ENCODE measurements at regions not wholly inside any gene's neighbourhood (a gene's known extent, or its start where the extent isn't known, plus 50 kb on each side); places are given as distances from the start of the nearest gene placed in this dataset.

DNA sequence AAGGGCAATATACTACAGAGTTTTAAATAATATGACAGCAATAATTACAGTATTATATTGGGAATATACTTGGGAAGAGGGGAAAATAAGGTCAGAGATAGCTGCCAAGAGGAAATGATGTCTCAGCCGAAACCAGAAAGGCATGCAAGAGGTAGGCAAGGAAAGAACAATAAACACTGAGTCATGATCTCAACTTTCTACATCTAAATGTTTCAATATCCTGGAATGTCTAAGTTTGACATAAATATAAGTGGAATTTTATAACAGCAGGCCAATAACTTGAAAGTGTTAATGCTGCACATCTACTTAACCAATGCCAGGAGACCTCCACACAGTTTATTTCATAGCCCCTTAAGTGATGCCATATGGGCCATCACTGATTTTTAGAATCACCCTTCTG lies 99.8 kb upstream of the CPNE4 start:
- Histone ChIP-seq H3K4me3 (ENCODE audit: low read depth in 2 of 2, low read length in 2 of 2) (no peak overlapping the region), H3K27ac (ENCODE audit: low read length) (no peak overlapping the region), H3K27me3 (ENCODE audit: control insufficient read depth, insufficient read depth, low read length) (no peaks in the 10 kb centered on the region), H3K9me3 (ENCODE audit: control insufficient read depth, insufficient read depth, low read depth, low read length) (peaks cover 7% of the 10 kb centered on the region; the same call in 1 of the 2 replicates), H3K36me3 (ENCODE audit: control insufficient read depth, insufficient read depth, low read length) (no peaks in the 10 kb centered on the region), H3K4me1 (ENCODE audit: control insufficient read depth, insufficient read depth, low read length) (no peaks in the 10 kb centered on the region)
- in situ Hi-C loops (cut with HindIII; ENCODE audit: low pct_unique_long_range_greater_than_20kb, low sequenced_read_pairs) (no loop called here), intact Hi-C loops (cut with micrococcal nuclease; ENCODE audit: unreplicated experiment) (no loop called here)
- ATAC-seq: no peak
- POLR2A ChIA-PET: no interaction called here
- CTCF ChIA-PET: no interaction called here
- TF ChIP-seq, protein P1, sequence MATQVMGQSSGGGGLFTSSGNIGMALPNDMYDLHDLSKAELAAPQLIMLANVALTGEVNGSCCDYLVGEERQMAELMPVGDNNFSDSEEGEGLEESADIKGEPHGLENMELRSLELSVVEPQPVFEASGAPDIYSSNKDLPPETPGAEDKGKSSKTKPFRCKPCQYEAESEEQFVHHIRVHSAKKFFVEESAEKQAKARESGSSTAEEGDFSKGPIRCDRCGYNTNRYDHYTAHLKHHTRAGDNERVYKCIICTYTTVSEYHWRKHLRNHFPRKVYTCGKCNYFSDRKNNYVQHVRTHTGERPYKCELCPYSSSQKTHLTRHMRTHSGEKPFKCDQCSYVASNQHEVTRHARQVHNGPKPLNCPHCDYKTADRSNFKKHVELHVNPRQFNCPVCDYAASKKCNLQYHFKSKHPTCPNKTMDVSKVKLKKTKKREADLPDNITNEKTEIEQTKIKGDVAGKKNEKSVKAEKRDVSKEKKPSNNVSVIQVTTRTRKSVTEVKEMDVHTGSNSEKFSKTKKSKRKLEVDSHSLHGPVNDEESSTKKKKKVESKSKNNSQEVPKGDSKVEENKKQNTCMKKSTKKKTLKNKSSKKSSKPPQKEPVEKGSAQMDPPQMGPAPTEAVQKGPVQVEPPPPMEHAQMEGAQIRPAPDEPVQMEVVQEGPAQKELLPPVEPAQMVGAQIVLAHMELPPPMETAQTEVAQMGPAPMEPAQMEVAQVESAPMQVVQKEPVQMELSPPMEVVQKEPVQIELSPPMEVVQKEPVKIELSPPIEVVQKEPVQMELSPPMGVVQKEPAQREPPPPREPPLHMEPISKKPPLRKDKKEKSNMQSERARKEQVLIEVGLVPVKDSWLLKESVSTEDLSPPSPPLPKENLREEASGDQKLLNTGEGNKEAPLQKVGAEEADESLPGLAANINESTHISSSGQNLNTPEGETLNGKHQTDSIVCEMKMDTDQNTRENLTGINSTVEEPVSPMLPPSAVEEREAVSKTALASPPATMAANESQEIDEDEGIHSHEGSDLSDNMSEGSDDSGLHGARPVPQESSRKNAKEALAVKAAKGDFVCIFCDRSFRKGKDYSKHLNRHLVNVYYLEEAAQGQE (IDR thresholded peaks at IDR 0.05; ENCODE audit: insufficient read depth in 1 of 2, low read depth in 2 of 2, low read length in 1 of 2): no peak
- TF ChIP-seq, protein P2, sequence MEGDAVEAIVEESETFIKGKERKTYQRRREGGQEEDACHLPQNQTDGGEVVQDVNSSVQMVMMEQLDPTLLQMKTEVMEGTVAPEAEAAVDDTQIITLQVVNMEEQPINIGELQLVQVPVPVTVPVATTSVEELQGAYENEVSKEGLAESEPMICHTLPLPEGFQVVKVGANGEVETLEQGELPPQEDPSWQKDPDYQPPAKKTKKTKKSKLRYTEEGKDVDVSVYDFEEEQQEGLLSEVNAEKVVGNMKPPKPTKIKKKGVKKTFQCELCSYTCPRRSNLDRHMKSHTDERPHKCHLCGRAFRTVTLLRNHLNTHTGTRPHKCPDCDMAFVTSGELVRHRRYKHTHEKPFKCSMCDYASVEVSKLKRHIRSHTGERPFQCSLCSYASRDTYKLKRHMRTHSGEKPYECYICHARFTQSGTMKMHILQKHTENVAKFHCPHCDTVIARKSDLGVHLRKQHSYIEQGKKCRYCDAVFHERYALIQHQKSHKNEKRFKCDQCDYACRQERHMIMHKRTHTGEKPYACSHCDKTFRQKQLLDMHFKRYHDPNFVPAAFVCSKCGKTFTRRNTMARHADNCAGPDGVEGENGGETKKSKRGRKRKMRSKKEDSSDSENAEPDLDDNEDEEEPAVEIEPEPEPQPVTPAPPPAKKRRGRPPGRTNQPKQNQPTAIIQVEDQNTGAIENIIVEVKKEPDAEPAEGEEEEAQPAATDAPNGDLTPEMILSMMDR (IDR thresholded peaks at IDR 0.05): no peak
- TF ChIP-seq POLR2AphosphoS5 (IDR thresholded peaks at IDR 0.05; ENCODE audit: low read depth, low read length) (no peak), SIN3A (IDR thresholded peaks at IDR 0.05; ENCODE audit: borderline replicate concordance, insufficient read depth, low read depth, low read length) (no peak), TCF7L2 (IDR thresholded peaks at IDR 0.05; ENCODE audit: low read depth, low read length) (no peak)
- no TSS peak for BruUV-seq (replicated peaks)
- DNase-seq (ENCODE audit: low read depth, low spot score): peak; percentile 64

DNA sequence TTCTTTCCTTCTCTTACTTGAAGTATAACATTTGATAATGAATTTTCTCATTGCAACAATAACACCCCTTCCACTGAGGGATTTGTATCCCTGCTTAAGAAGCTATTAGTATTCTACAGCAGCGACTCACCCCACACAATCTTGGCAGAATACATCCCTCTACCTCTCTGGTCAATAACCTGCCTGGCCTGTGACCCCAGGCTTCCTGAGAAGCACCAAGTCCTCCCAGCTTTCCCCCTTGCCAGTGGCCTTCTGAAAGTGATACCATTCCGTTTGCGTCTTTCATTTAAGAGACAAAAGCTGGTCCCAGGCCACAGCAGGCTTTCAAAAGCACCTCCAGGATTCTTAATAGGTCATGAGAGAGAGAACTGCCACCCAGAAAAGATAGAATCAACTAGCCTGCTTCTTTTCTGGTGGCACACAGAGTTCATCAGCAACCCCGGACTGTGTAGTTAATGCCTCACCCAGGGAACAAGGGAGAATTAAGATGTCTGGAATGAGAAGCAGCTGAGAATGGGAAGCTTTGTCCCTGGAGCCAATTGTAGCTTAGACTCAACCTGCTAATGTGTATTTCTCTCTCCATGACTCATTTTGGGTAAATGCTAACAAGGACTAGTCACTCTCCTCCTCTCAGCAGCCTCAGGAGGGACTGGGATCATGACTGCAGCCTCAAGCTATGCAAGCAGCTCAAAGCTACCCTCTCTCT lies 101.0 kb upstream of the CPNE4 start:
- Histone ChIP-seq H3K36me3 (ENCODE audit: control insufficient read depth, insufficient read depth, low read length) (no peaks in the 10 kb centered on the region), H3K27ac (ENCODE audit: low read length) (no peak overlapping the region; the same call in 1 of the 2 replicates), H3K27me3 (ENCODE audit: control insufficient read depth, insufficient read depth, low read length) (no peaks in the 10 kb centered on the region), H3K9me3 (ENCODE audit: control insufficient read depth, insufficient read depth, low read depth, low read length) (peaks cover 7% of the 10 kb centered on the region; the same call in 1 of the 2 replicates), H3K4me3 (ENCODE audit: low read depth in 2 of 2, low read length in 2 of 2) (peak overlapping the region in 1 of 2 experiments; percentile 33; a peak in 2 of 4 replicates), H3K4me1 (ENCODE audit: control insufficient read depth, insufficient read depth, low read length) (no peaks in the 10 kb centered on the region)
- BruUV-seq (replicated peaks): no TSS peak
- ATAC-seq: peak; percentile 98
- in situ Hi-C loops (cut with HindIII; ENCODE audit: low pct_unique_long_range_greater_than_20kb, low sequenced_read_pairs) (no loop called here), intact Hi-C loops (cut with micrococcal nuclease; ENCODE audit: unreplicated experiment) (no loop called here)
- CTCF ChIA-PET: no interaction called here
- DNase-seq (ENCODE audit: low read depth, low spot score): peak; percentile 78
- TF ChIP-seq TCF7L2 (IDR thresholded peaks at IDR 0.05; ENCODE audit: low read depth, low read length) (no peak), POLR2AphosphoS5 (IDR thresholded peaks at IDR 0.05; ENCODE audit: low read depth, low read length) (no peak), SIN3A (IDR thresholded peaks at IDR 0.05; ENCODE audit: borderline replicate concordance, insufficient read depth, low read depth, low read length) (no peak)
- TF ChIP-seq, protein P2 (IDR thresholded peaks at IDR 0.05): no peak
- TF ChIP-seq, protein P1 (IDR thresholded peaks at IDR 0.05; ENCODE audit: insufficient read depth in 1 of 2, low read depth in 2 of 2, low read length in 1 of 2): no peak
- POLR2A ChIA-PET: interaction anchor here (0.5 kb wide), 1 partner anchor 293 kb away, joined by 3 read pairs; no protein-coding TSS in a partner anchor

Measured in Panc1 (cell line).